HEK293 (cell line): ENCODE measurements at regions not wholly inside any gene's neighbourhood (a gene's known extent, or its start where the extent isn't known, plus 50 kb on each side); places are given as distances from the start of the nearest gene placed in this dataset.

ENCODE experiments used
- CTCF ChIA-PET: fragments of 350-600 bp; formaldehyde crosslinking; extraction: SDS; loops from one replicate; lab custom pipeline; 2021; ENCODE audit warnings: antibody characterized with exemption; lab: Yijun Ruan, JAX
- POLR2A ChIA-PET: fragments of 300-600 bp; formaldehyde crosslinking; extraction: SDS; loops from one replicate; lab custom pipeline; 2020; ENCODE audit warnings: antibody characterized with exemption, inconsistent platforms; lab: Yijun Ruan, JAX
- H3K27ac ChIP-seq: fragments of 200-500 bp; sonication (Bioruptor generic); 2 replicates; pipeline ENCODE4 v1.5.1; 2014; ENCODE audit warnings: low read depth, low read length, control low read depth, inconsistent platforms; ENCODE audit errors: extremely low read depth
- H3K36me3 ChIP-seq, 2 experiments: fragments of 200-500 bp in 1 of 2; sonication (Bioruptor generic) in 1 of 2; 1 replicate in 1 of 2; 2 replicates in 1 of 2; pipeline ENCODE4 v1.5.1; 2014 to 2017; ENCODE audit warnings: inconsistent platforms in 2 of 2, low read length in 2 of 2; ENCODE audit not compliant: control insufficient read depth in 2 of 2, insufficient read depth in 1 of 2
- H3K4me1 ChIP-seq: fragments of 200-500 bp; sonication (Bioruptor generic); 2 replicates; pipeline ENCODE4 v1.5.1; 2014; ENCODE audit warnings: mild to moderate bottlenecking, low read length, inconsistent platforms; ENCODE audit not compliant: control insufficient read depth, insufficient read depth
- H3K4me3 ChIP-seq: 2 replicates; pipeline ENCODE4 v1.5.1; 2011; ENCODE audit warnings: low read depth, mild to moderate bottlenecking, control low read depth, low read length, moderate library complexity
- H3K9me3 ChIP-seq: fragments of 200-500 bp; sonication (Bioruptor generic); 2 replicates; pipeline ENCODE4 v1.5.1; 2014; ENCODE audit warnings: low read depth, low read length, inconsistent platforms; ENCODE audit not compliant: control insufficient read depth, insufficient read depth
- BCL11A ChIP-seq: fragments of 450-650 bp; formaldehyde crosslinking; IDR thresholded peaks from 2 replicates; pipeline ENCODE4 v1.5.1; 2016; ENCODE audit warnings: low read depth, missing biosample characterization, missing genetic modification characterization
- GFI1B ChIP-seq: fragments of 450-650 bp; formaldehyde crosslinking; IDR thresholded peaks from 2 replicates; pipeline ENCODE4 v1.5.1; 2016; ENCODE audit warnings: missing biosample characterization, missing genetic modification characterization
- KLF9 ChIP-seq: fragments of 450-650 bp; formaldehyde crosslinking; IDR thresholded peaks from 2 replicates; pipeline ENCODE4 v1.5.1; 2016; ENCODE audit warnings: missing biosample characterization, missing genetic modification characterization, low read depth
- ZBTB17 ChIP-seq: fragments of 450-650 bp; formaldehyde crosslinking; IDR thresholded peaks from 2 replicates; pipeline ENCODE4 v1.5.1; 2016; ENCODE audit warnings: missing biosample characterization, missing genetic modification characterization
- ZFP41 ChIP-seq: fragments of 450-650 bp; formaldehyde crosslinking; IDR thresholded peaks from 2 replicates; pipeline ENCODE4 v1.5.1; 2016; ENCODE audit warnings: missing biosample characterization, missing genetic modification characterization, borderline replicate concordance
- ZIC2 ChIP-seq: fragments of 450-650 bp; formaldehyde crosslinking; IDR thresholded peaks from 2 replicates; pipeline ENCODE4 v1.5.1; 2016; ENCODE audit warnings: missing biosample characterization, missing genetic modification characterization
- ZNF24 ChIP-seq: fragments of 450-650 bp; formaldehyde crosslinking; IDR thresholded peaks from 2 replicates; pipeline ENCODE4 v1.5.1; 2016; ENCODE audit warnings: missing biosample characterization, missing genetic modification characterization
- ZNF335 ChIP-seq: fragments of 450-650 bp; formaldehyde crosslinking; conservative IDR thresholded peaks from 2 replicates; pipeline ENCODE4 v1.5.1; 2016; ENCODE audit warnings: missing biosample characterization, missing genetic modification characterization
- ZNF510 ChIP-seq: fragments of 450-650 bp; formaldehyde crosslinking; IDR thresholded peaks from 2 replicates; pipeline ENCODE4 v1.5.1; 2018; ENCODE audit warnings: mild to moderate bottlenecking, missing genetic modification characterization, missing biosample characterization; ENCODE audit not compliant: insufficient replicate concordance
- ZNF530 ChIP-seq: fragments of 450-650 bp; formaldehyde crosslinking; IDR thresholded peaks from 2 replicates; pipeline ENCODE4 v1.5.1; 2016; ENCODE audit warnings: low read depth, missing biosample characterization, missing genetic modification characterization
- ZNF561 ChIP-seq: fragments of 450-650 bp; IDR thresholded peaks from 2 replicates; pipeline ENCODE4 v1.5.1; 2018; ENCODE audit warnings: missing biosample characterization, missing genetic modification characterization, borderline replicate concordance
- ZNF600 ChIP-seq: fragments of 450-650 bp; formaldehyde crosslinking; IDR thresholded peaks from 2 replicates; pipeline ENCODE4 v1.5.1; 2016; ENCODE audit warnings: missing biosample characterization, missing genetic modification characterization
- ZNF629 ChIP-seq: fragments of 450-650 bp; formaldehyde crosslinking; IDR thresholded peaks from 2 replicates; pipeline ENCODE4 v1.5.1; 2017; ENCODE audit warnings: missing biosample characterization, missing genetic modification characterization
- ZNF660 ChIP-seq: fragments of 450-650 bp; IDR thresholded peaks from 2 replicates; pipeline ENCODE4 v1.5.1; 2018; ENCODE audit warnings: missing biosample characterization, mild to moderate bottlenecking, missing genetic modification characterization
- ZNF664 ChIP-seq: fragments of 450-650 bp; formaldehyde crosslinking; IDR thresholded peaks from 2 replicates; pipeline ENCODE4 v1.5.1; 2016; ENCODE audit warnings: missing biosample characterization, missing genetic modification characterization
- ZNF677 ChIP-seq: fragments of 450-650 bp; IDR thresholded peaks from 2 replicates; pipeline ENCODE4 v1.5.0; 2018; ENCODE audit warnings: missing biosample characterization, mild to moderate bottlenecking, missing genetic modification characterization, moderate library complexity
- ZNF776 ChIP-seq: fragments of 450-650 bp; formaldehyde crosslinking; IDR thresholded peaks from 2 replicates; pipeline ENCODE4 v1.5.0; 2017; ENCODE audit warnings: missing biosample characterization, missing genetic modification characterization, borderline replicate concordance
- ZNF791 ChIP-seq: fragments of 450-650 bp; formaldehyde crosslinking; IDR thresholded peaks from 2 replicates; pipeline ENCODE4 v1.5.1; 2016; ENCODE audit warnings: missing biosample characterization, missing genetic modification characterization
- TF ChIP-seq, protein P1 (sequence below): fragments of 450-650 bp; formaldehyde crosslinking; IDR thresholded peaks from 2 replicates; pipeline ENCODE4 v1.5.1; 2016; ENCODE audit warnings: missing biosample characterization, missing genetic modification characterization
- TF ChIP-seq, protein P2 (sequence below): fragments of 450-650 bp; formaldehyde crosslinking; IDR thresholded peaks from 2 replicates; pipeline ENCODE4 v1.5.1; 2016; ENCODE audit warnings: missing biosample characterization, missing genetic modification characterization
- TF ChIP-seq, protein P3 (sequence below): fragments of 450-650 bp; formaldehyde crosslinking; IDR thresholded peaks from 2 replicates; pipeline ENCODE4 v1.5.1; 2016; ENCODE audit warnings: missing biosample characterization, missing genetic modification characterization
- TF ChIP-seq, protein P4 (sequence below): fragments of 450-650 bp; formaldehyde crosslinking; IDR thresholded peaks from 2 replicates; pipeline ENCODE4 v1.5.1; 2016; ENCODE audit warnings: missing biosample characterization, missing genetic modification characterization
- TF ChIP-seq, protein P5 (sequence below): fragments of 450-650 bp; formaldehyde crosslinking; IDR thresholded peaks from 2 replicates; pipeline ENCODE4 v1.5.1; 2016; ENCODE audit warnings: missing biosample characterization, missing genetic modification characterization, borderline replicate concordance
- TF ChIP-seq, protein P6 (sequence below): fragments of 450-650 bp; formaldehyde crosslinking; IDR thresholded peaks from 2 replicates; pipeline ENCODE4 v1.5.1; 2016; ENCODE audit warnings: missing biosample characterization, missing genetic modification characterization, low read depth

DNA sequence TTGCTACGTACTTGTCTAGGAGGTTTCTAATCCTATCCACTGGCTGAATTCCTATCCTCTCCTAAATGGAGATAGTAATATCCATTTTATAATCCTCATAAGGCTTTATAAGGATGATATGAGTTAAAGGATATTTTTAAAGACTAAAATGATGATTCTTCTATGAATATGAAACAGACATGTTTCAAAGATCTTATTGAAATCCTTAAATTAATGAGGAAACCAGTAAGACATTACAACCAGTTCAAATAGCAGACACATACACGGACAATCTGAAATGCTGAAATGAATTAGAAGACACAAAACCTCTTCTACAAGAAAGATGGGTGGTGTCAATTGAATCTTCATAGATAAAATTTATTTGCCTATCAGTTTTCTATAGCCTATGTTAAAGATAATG is 132.9 kb upstream of the ANK3 start:
- H3K9me3 ChIP-seq: no peaks in the 10 kb centered on the region
- CTCF ChIA-PET: no interaction called here
- no peak overlapping the region for H3K4me3 ChIP-seq
- H3K36me3 ChIP-seq: no peaks in the 10 kb centered on the region
- peak; percentile 91 for TF ChIP-seq ZNF510 (tag by site-specific recombination)
- no peak for TF ChIP-seq ZNF677 (tag by site-specific recombination)
- H3K27ac ChIP-seq: no peak overlapping the region; the same call in 1 of the 2 replicates
- H3K4me1 ChIP-seq: peaks cover 24% of the 10 kb centered on the region
- POLR2A ChIA-PET: no interaction called here

DNA sequence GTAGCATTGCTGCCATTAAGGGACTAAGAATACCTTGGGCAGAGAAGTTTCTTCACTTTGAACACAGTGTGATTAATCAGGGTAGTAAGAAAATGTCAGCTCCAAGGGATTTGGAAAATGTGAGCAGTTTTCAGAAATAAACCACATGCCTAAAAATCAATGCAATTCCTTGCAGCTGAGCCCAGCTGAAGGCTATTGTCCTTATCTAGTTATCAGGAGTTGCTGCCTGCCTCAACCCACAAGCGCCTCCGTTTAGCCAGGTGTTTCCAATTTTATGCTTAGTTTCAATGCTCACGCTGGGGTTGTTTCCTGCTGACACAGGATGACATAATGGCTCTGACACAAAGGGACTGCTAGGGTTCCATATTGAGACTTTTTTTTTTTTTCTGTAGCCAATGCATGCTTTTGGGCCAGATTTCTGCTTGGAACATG is 132.3 kb upstream of the ANK3 start:
- no peaks in the 10 kb centered on the region for H3K9me3 ChIP-seq
- CTCF ChIA-PET: interaction anchor here (1.9 kb wide), 1 partner anchor 77 kb away, joined by 5 read pairs; no protein-coding TSS in a partner anchor
- H3K4me3 ChIP-seq: no peak overlapping the region
- H3K27ac ChIP-seq: no peak overlapping the region; the same call in 1 of the 2 replicates
- no peaks in the 10 kb centered on the region for H3K36me3 ChIP-seq
- peaks cover 24% of the 10 kb centered on the region for H3K4me1 ChIP-seq
- POLR2A ChIA-PET: no interaction called here
- 0 out of 2 replicates have a peak, but pooled peaks have one; percentile 54 for TF ChIP-seq ZNF24 (tag by site-specific recombination)
- TF ChIP-seq, protein P1, sequence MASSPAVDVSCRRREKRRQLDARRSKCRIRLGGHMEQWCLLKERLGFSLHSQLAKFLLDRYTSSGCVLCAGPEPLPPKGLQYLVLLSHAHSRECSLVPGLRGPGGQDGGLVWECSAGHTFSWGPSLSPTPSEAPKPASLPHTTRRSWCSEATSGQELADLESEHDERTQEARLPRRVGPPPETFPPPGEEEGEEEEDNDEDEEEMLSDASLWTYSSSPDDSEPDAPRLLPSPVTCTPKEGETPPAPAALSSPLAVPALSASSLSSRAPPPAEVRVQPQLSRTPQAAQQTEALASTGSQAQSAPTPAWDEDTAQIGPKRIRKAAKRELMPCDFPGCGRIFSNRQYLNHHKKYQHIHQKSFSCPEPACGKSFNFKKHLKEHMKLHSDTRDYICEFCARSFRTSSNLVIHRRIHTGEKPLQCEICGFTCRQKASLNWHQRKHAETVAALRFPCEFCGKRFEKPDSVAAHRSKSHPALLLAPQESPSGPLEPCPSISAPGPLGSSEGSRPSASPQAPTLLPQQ (tag by site-specific recombination): 0 out of 2 replicates have a peak, but pooled peaks have one; percentile 35
- TF ChIP-seq, protein P2, sequence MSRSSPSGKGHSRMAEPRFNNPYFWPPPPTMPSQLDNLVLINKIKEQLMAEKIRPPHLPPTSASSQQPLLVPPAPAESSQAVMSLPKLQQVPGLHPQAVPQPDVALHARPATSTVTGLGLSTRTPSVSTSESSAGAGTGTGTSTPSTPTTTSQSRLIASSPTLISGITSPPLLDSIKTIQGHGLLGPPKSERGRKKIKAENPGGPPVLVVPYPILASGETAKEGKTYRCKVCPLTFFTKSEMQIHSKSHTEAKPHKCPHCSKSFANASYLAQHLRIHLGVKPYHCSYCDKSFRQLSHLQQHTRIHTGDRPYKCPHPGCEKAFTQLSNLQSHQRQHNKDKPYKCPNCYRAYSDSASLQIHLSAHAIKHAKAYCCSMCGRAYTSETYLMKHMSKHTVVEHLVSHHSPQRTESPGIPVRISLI: peak; percentile 75
- no peak for TF ChIP-seq BCL11A (tag by site-specific recombination)
- TF ChIP-seq ZNF530 (tag by site-specific recombination): no peak
- no peak for TF ChIP-seq ZNF776 (tag by site-specific recombination)
- TF ChIP-seq, protein P3, sequence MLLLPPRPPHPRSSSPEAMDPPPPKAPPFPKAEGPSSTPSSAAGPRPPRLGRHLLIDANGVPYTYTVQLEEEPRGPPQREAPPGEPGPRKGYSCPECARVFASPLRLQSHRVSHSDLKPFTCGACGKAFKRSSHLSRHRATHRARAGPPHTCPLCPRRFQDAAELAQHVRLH (tag by site-specific recombination): peak; percentile 46; the same call in 1 of the 2 replicates
- no peak for TF ChIP-seq ZFP41 (tag by site-specific recombination)
- TF ChIP-seq ZBTB17: peak; percentile 18; the same call in 1 of the 2 replicates
- TF ChIP-seq ZNF791 (tag by site-specific recombination): no peak
- TF ChIP-seq ZNF660 (tag by site-specific recombination): 0 out of 2 replicates have a peak, but pooled peaks have one; percentile 41
- TF ChIP-seq, protein P4, sequence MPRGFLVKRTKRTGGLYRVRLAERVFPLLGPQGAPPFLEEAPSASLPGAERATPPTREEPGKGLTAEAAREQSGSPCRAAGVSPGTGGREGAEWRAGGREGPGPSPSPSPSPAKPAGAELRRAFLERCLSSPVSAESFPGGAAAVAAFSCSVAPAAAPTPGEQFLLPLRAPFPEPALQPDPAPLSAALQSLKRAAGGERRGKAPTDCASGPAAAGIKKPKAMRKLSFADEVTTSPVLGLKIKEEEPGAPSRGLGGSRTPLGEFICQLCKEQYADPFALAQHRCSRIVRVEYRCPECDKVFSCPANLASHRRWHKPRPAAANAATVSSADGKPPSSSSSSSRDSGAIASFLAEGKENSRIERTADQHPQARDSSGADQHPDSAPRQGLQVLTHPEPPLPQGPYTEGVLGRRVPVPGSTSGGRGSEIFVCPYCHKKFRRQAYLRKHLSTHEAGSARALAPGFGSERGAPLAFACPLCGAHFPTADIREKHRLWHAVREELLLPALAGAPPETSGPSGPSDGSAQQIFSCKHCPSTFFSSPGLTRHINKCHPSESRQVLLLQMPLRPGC (tag by site-specific recombination): peak; percentile 78
- TF ChIP-seq ZNF561: peak; percentile 47; the same call in 1 of the 2 replicates
- peak; percentile 73 for TF ChIP-seq ZIC2 (tag by site-specific recombination)
- TF ChIP-seq ZNF335 (tag by site-specific recombination): no peak
- peak; percentile 90 for TF ChIP-seq ZNF629 (tag by site-specific recombination)
- TF ChIP-seq, protein P5, sequence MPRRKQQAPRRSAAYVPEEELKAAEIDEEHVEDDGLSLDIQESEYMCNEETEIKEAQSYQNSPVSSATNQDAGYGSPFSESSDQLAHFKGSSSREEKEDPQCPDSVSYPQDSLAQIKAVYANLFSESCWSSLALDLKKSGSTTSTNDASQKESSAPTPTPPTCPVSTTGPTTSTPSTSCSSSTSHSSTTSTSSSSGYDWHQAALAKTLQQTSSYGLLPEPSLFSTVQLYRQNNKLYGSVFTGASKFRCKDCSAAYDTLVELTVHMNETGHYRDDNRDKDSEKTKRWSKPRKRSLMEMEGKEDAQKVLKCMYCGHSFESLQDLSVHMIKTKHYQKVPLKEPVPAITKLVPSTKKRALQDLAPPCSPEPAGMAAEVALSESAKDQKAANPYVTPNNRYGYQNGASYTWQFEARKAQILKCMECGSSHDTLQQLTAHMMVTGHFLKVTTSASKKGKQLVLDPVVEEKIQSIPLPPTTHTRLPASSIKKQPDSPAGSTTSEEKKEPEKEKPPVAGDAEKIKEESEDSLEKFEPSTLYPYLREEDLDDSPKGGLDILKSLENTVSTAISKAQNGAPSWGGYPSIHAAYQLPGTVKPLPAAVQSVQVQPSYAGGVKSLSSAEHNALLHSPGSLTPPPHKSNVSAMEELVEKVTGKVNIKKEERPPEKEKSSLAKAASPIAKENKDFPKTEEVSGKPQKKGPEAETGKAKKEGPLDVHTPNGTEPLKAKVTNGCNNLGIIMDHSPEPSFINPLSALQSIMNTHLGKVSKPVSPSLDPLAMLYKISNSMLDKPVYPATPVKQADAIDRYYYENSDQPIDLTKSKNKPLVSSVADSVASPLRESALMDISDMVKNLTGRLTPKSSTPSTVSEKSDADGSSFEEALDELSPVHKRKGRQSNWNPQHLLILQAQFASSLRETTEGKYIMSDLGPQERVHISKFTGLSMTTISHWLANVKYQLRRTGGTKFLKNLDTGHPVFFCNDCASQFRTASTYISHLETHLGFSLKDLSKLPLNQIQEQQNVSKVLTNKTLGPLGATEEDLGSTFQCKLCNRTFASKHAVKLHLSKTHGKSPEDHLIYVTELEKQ (tag by site-specific recombination): peak; percentile 73; the same call in 1 of the 2 replicates
- TF ChIP-seq GFI1B (tag by site-specific recombination): peak; percentile 84
- TF ChIP-seq KLF9 (tag by site-specific recombination): no peak
- TF ChIP-seq ZNF600 (tag by site-specific recombination): 0 out of 2 replicates have a peak, but pooled peaks have one; percentile 19
- TF ChIP-seq ZNF664 (tag by site-specific recombination): no peak
- TF ChIP-seq, protein P6, sequence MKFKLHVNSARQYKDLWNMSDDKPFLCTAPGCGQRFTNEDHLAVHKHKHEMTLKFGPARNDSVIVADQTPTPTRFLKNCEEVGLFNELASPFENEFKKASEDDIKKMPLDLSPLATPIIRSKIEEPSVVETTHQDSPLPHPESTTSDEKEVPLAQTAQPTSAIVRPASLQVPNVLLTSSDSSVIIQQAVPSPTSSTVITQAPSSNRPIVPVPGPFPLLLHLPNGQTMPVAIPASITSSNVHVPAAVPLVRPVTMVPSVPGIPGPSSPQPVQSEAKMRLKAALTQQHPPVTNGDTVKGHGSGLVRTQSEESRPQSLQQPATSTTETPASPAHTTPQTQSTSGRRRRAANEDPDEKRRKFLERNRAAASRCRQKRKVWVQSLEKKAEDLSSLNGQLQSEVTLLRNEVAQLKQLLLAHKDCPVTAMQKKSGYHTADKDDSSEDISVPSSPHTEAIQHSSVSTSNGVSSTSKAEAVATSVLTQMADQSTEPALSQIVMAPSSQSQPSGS (tag by site-specific recombination): peak; percentile 32; the same call in 1 of the 2 replicates
